A549 (cell line): ENCODE measurements at regions not wholly inside any gene's neighbourhood (a gene's known extent, or its start where the extent isn't known, plus 50 kb on each side); places are given as distances from the start of the nearest gene placed in this dataset.
A peak's percentile ranks its signal among the peaks of the same experiment; 100 is the strongest.

Experiments
- ATAC-seq, 2 experiments: fragments of 200-7000 bp in 1 of 2; fragments of >200 bp in 1 of 2; cut with Nextera tagmentation in 1 of 2; cut with Tn5 transposase in 1 of 2; 3 replicates each; pipeline versions ENCODE4 v1.8.0 to v1.9.1; 2018 to 2020; ENCODE audit warnings: mild to moderate bottlenecking in 1 of 2, moderate library complexity in 1 of 2
- CTCF ChIA-PET: fragments of 300-600 bp; sonication (Branson Sonifier 250); formaldehyde crosslinking; extraction: SDS; loops from one replicate; lab custom pipeline; 2021; ENCODE audit warnings: antibody characterized with exemption, inconsistent platforms; lab: Yijun Ruan, JAX
- POLR2A ChIA-PET: fragments of 350-600 bp; formaldehyde crosslinking; extraction: SDS; loops from one replicate; lab custom pipeline; 2021; ENCODE audit warnings: antibody characterized with exemption, inconsistent platforms; lab: Yijun Ruan, JAX
- DNase-seq, 2 experiments: peaks; one replicate each; pipeline versions ENCODE4 v3.0.0 to v3.0.0-alpha.2; 2011 to 2016; ENCODE audit warnings: low read depth in 1 of 2, low spot score in 1 of 2
- FAIRE-seq: peaks from 2 replicates; lab custom pipeline; 2011; peaks lifted over from hg19 to GRCh38; lab: Jason Lieb, UNC
- H3K27ac ChIP-seq, 2 experiments: fragments of >200 bp; sonication (Bioruptor Twin); formaldehyde crosslinking; 3 replicates each; pipeline ENCODE4 v1.5.1; 2016 to 2017
- H3K4me1 ChIP-seq: fragments of >200 bp; sonication (Bioruptor Twin); formaldehyde crosslinking; 3 replicates; pipeline ENCODE4 v1.6.1; 2016
- H3K4me2 ChIP-seq: fragments of >200 bp; sonication (Bioruptor Twin); formaldehyde crosslinking; 3 replicates; pipeline ENCODE4 v1.6.1; 2016
- H3K4me3 ChIP-seq: fragments of >200 bp; sonication (Bioruptor Twin); formaldehyde crosslinking; 3 replicates; pipeline ENCODE4 v1.5.1; 2016
- H3K9me3 ChIP-seq: fragments of >200 bp; sonication (Bioruptor Twin); formaldehyde crosslinking; 3 replicates; pipeline ENCODE4 v1.6.1; 2016
- ATOH8 ChIP-seq: fragments of 250-450 bp; sonication (Bioruptor Pico); IDR thresholded peaks from 2 replicates; pipeline ENCODE4 v1.5.0; 2020; ENCODE audit warnings: low read depth, mild to moderate bottlenecking, moderate library complexity
- BHLHE40 ChIP-seq: IDR thresholded peaks from 2 replicates; pipeline ENCODE4 v1.6.1; 2012; ENCODE audit warnings: low read depth, low read length, inconsistent platforms
- CBX2 ChIP-seq: fragments of 200-600 bp; sonication (generic); IDR thresholded peaks from 2 replicates; pipeline ENCODE4 v1.6.1; 2016; ENCODE audit warnings: low read depth, mild to moderate bottlenecking, borderline replicate concordance
- CEBPB ChIP-seq, 2 experiments: fragments of >200 bp in 1 of 2; sonication (Bioruptor Twin) in 1 of 2; formaldehyde crosslinking in 1 of 2; IDR thresholded peaks; 2 replicates each; pipeline ENCODE4 v1.6.1; 2012 to 2016
- CHD4 ChIP-seq: fragments of 200-600 bp; sonication (generic); IDR thresholded peaks from 2 replicates; pipeline ENCODE4 v1.6.1; 2016; ENCODE audit warnings: antibody characterized with exemption, mild to moderate bottlenecking, borderline replicate concordance
- EHF ChIP-seq: fragments of 250-450 bp; sonication (Bioruptor Pico); IDR thresholded peaks from 2 replicates; pipeline ENCODE4 v1.5.0; 2020; ENCODE audit warnings: mild to moderate bottlenecking
- EHMT2 ChIP-seq: fragments of 200-600 bp; sonication (generic); IDR thresholded peaks from 2 replicates; pipeline ENCODE4 v1.6.1; 2016; ENCODE audit warnings: antibody characterized with exemption, low read depth, mild to moderate bottlenecking, moderate library complexity
- FOSL2 ChIP-seq, 2 experiments: fragments of 450-650 bp in 1 of 2; fragments of >200 bp in 1 of 2; sonication (Bioruptor Twin) in 1 of 2; formaldehyde crosslinking; IDR thresholded peaks; 2 replicates each; pipeline versions ENCODE4 v1.5.0 to v1.6.1; 2016 to 2020; ENCODE audit warnings: mild to moderate bottlenecking in 1 of 2, moderate library complexity in 1 of 2
- FOXS1 ChIP-seq: fragments of 250-450 bp; sonication (Bioruptor Pico); IDR thresholded peaks from 2 replicates; pipeline ENCODE4 v1.5.0; 2020; ENCODE audit warnings: mild to moderate bottlenecking, moderate library complexity
- HDAC2 ChIP-seq: fragments of 200-600 bp; sonication (generic); IDR thresholded peaks from 2 replicates; pipeline ENCODE4 v1.6.1; 2016
- HES2 ChIP-seq: fragments of >200 bp; sonication (Bioruptor Twin); formaldehyde crosslinking; IDR thresholded peaks from 2 replicates; pipeline ENCODE4 v1.6.1; 2016
- HOXB13 ChIP-seq: fragments of 250-450 bp; sonication (Bioruptor Pico); IDR thresholded peaks from 2 replicates; pipeline ENCODE4 v1.5.0; 2020; ENCODE audit warnings: low read depth, mild to moderate bottlenecking, moderate library complexity
- JUN ChIP-seq, 2 experiments: fragments of >200 bp; sonication (Bioruptor Twin); formaldehyde crosslinking; IDR thresholded peaks; 2 replicates in 1 of 2; 3 replicates in 1 of 2; pipeline ENCODE4 v1.6.1; 2016 to 2017
- JUNB ChIP-seq: fragments of >200 bp; sonication (Bioruptor Twin); formaldehyde crosslinking; IDR thresholded peaks from 2 replicates; pipeline ENCODE4 v1.6.1; 2016
- KDM1A ChIP-seq: fragments of 200-600 bp; sonication (generic); IDR thresholded peaks from 2 replicates; pipeline ENCODE4 v1.6.1; 2016; ENCODE audit warnings: low read depth, mild to moderate bottlenecking
- MAZ ChIP-seq: fragments of 150-350 bp; IDR thresholded peaks from 2 replicates; pipeline ENCODE4 v1.6.1; 2014; ENCODE audit warnings: antibody characterized with exemption, low read depth, low read length, borderline replicate concordance
- PHF8 ChIP-seq: fragments of 200-600 bp; sonication (generic); IDR thresholded peaks from 2 replicates; pipeline ENCODE4 v1.6.1; 2016; ENCODE audit warnings: low read depth, mild to moderate bottlenecking, antibody characterized with exemption, moderate library complexity, borderline replicate concordance
- POLR2A ChIP-seq: IDR thresholded peaks from 2 replicates; pipeline ENCODE4 v1.6.1; 2012; ENCODE audit warnings: mild to moderate bottlenecking, low read length
- RARB ChIP-seq: fragments of 250-450 bp; sonication (Bioruptor Pico); IDR thresholded peaks from 2 replicates; pipeline ENCODE4 v1.8.0; 2021; ENCODE audit warnings: mild to moderate bottlenecking, moderate library complexity
- RCOR1 ChIP-seq: fragments of 150-350 bp; IDR thresholded peaks from 2 replicates; pipeline ENCODE4 v1.6.1; 2014; ENCODE audit warnings: antibody characterized with exemption, low read length, low read depth
- RNF2 ChIP-seq: fragments of 200-600 bp; sonication (generic); IDR thresholded peaks from 2 replicates; pipeline ENCODE4 v1.6.1; 2016; ENCODE audit warnings: low read depth, mild to moderate bottlenecking, antibody characterized with exemption, moderate library complexity, borderline replicate concordance
- TFCP2L1 ChIP-seq: fragments of 250-450 bp; sonication (Bioruptor Pico); IDR thresholded peaks from 2 replicates; pipeline ENCODE4 v1.5.0; 2021; ENCODE audit warnings: mild to moderate bottlenecking
- USF2 ChIP-seq: fragments of 450-650 bp; IDR thresholded peaks from 2 replicates; pipeline ENCODE4 v1.6.1; 2014; ENCODE audit warnings: antibody characterized with exemption
- ZC3H11A ChIP-seq: fragments of 450-650 bp; IDR thresholded peaks from 2 replicates; pipeline ENCODE4 v1.6.1; 2014; ENCODE audit warnings: antibody characterized with exemption, mild to moderate bottlenecking
- WGBS: methylation state at CpG from one replicate; pipeline ENCODE4 v1.1.6; 2017; ENCODE audit errors: missing lambda C conversion rate; 5-methylcytosine and 5-hydroxymethylcytosine counted together

- 89% methylated on average over 17 of the region's 19 CpGs for WGBS
- Histone ChIP-seq H3K4me2 (no peak overlapping the region), H3K4me1 (peaks cover 66% of the 10 kb centered on the region), H3K9me3 (no peaks in the 10 kb centered on the region), H3K27ac (peak overlapping the region; percentile 78 to 98; a peak in 5 of 6 replicates), H3K4me3 (no peak overlapping the region)
- POLR2A ChIA-PET: interaction anchor here (1.8 kb wide), 1 partner anchor 15 kb away, joined by 7 read pairs; no protein-coding TSS in a partner anchor
- FAIRE-seq (no peak), ATAC-seq (no peak), DNase-seq (no peak)
- TF ChIP-seq BHLHE40 (no peak), USF2 (no peak), CEBPB (IDR thresholded peaks at IDR 0.05) (no peak), JUN (IDR thresholded peaks at IDR 0.05) (no peak), JUNB (no peak), FOSL2 (IDR thresholded peaks at IDR 0.05) (no peak), FOSL2 (CRISPR knock-in tag; IDR thresholded peaks at IDR 0.05) (no peak), CBX2 (no peak), HDAC2 (no peak), ZC3H11A (no peak)
- CTCF ChIA-PET: interaction anchor here (0.7 to 1.0 kb wide), 2 partner anchors 15 to 125 kb away, joined by 4 read pairs; no protein-coding TSS in a partner anchor
Observed at GRCh38 chr9:129467739-129468666, 152.9 kb downstream of the C9orf50 start.

- POLR2A ChIA-PET: interaction anchor here (1.8 kb wide), 1 partner anchor 16 kb away, joined by 7 read pairs; no protein-coding TSS in a partner anchor
- Histone ChIP-seq H3K4me2 (no peak overlapping the region), H3K4me1 (peaks cover 58% of the 10 kb centered on the region), H3K9me3 (no peaks in the 10 kb centered on the region), H3K27ac (peak overlapping the region; percentile 78 to 98; a peak in 5 of 6 replicates), H3K4me3 (no peak overlapping the region)
- TF ChIP-seq RNF2 (no peak), ZC3H11A (no peak), USF2 (no peak), HOXB13 (CRISPR knock-in tag) (no peak), EHMT2 (no peak), RARB (CRISPR knock-in tag) (no peak), RCOR1 (no peak), EHF (CRISPR knock-in tag) (no peak), FOSL2 (IDR thresholded peaks at IDR 0.05) (no peak), FOSL2 (CRISPR knock-in tag; IDR thresholded peaks at IDR 0.05) (no peak), HDAC2 (no peak), FOXS1 (CRISPR knock-in tag) (no peak)
- CTCF ChIA-PET: interaction anchor here (0.7 to 2.0 kb wide), 3 partner anchors 9 to 126 kb away, joined by 4 read pairs; no protein-coding TSS in a partner anchor
- ATAC-seq (no peak), DNase-seq (no peak), FAIRE-seq (no peak)
- 49% methylated on average over 10 of the region's 10 CpGs for WGBS
Observed at GRCh38 chr9:129467004-129467588, 153.8 kb downstream of the C9orf50 start.

- H3K4me3 ChIP-seq: no peak overlapping the region
- ATAC-seq: no peak
- DNase-seq: no peak
- no peak for TF ChIP-seq PHF8
- TF ChIP-seq ATOH8 (CRISPR knock-in tag): no peak
- no peak for TF ChIP-seq KDM1A
- TF ChIP-seq CEBPB (IDR thresholded peaks at IDR 0.05): no peak
- TF ChIP-seq TFCP2L1 (CRISPR knock-in tag): no peak
- no peak for TF ChIP-seq MAZ
- TF ChIP-seq POLR2A: no peak
- no peak for TF ChIP-seq EHF (CRISPR knock-in tag)
- TF ChIP-seq BHLHE40: no peak
- TF ChIP-seq CHD4: no peak
- no peak for TF ChIP-seq HES2
- no peak for TF ChIP-seq RARB (CRISPR knock-in tag)
- peaks cover 61% of the 10 kb centered on the region for H3K4me1 ChIP-seq
- peak overlapping the region; percentile 58 for H3K4me2 ChIP-seq
- ChIA-PET CTCF (interaction anchor here (1.0 to 3.2 kb wide), 5 partner anchors 10 to 335 kb away, joined by 4 to 15 read pairs (median 7); no protein-coding TSS in a partner anchor), POLR2A (interaction anchor here (1.3 kb wide), 1 partner anchor 17 kb away, joined by 7 read pairs; no protein-coding TSS in a partner anchor)
- H3K27ac ChIP-seq: peak overlapping the region; percentile 78 to 98
- no peaks in the 10 kb centered on the region for H3K9me3 ChIP-seq
- 76% methylated on average over 14 of the region's 14 CpGs for WGBS
- FAIRE-seq: no peak
Observed at GRCh38 chr9:129465834-129466535, 154.9 kb downstream of the C9orf50 start.
